HG03039 (cell line): ENCODE measurements at regions not wholly inside any gene's neighbourhood (a gene's known extent, or its start where the extent isn't known, plus 50 kb on each side); places are given as distances from the start of the nearest gene placed in this dataset.

ENCODE experiments used
- ATAC-seq: cut with Tn5 transposase; IDR thresholded peaks from one replicate; pipeline ENCODE4 v1.9.1; 2021; ENCODE audit warnings: mild to moderate bottlenecking, moderate library complexity; ENCODE audit not compliant: unreplicated experiment

DNA sequence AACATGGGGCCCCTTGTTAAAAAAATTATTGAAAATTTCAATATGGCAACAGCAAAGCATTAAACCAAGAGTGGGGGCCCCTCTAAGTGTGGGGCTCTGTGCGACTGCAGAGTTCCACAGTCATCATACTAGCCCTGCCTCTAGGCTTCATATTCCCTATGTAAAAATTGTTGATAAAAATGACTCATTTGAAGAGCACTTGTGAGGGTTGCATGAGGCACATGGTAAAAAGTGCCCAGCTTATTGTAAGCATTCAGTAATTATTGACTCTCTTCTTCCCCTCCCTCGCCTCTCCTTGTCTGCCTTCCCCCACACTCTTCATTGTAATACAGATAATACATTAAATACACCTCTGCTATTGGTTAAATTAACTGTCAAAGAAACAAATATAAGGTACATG lies 86.7 kb upstream of the PTBP2 start:
- no peak for ATAC-seq

DNA sequence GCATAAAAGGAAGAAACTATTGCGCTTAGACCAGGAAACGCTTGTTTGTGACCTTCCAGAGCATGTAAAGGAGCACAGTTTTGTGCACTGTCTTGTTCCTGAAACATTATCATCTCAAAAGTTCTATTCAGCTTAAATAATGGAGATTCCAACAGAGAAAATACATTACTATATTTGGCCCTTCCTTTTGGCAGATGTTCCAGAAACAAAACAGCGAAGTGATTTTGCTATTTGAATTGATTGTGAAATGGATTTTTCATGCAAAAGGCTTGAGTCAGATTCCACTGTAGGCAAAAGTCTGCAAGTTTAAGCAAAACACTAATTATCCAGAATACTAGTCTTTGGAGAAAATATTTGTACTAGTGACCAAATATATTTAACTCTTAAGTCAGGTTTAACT lies 80.3 kb upstream of the PTBP2 start:
- ATAC-seq: no peak

DNA sequence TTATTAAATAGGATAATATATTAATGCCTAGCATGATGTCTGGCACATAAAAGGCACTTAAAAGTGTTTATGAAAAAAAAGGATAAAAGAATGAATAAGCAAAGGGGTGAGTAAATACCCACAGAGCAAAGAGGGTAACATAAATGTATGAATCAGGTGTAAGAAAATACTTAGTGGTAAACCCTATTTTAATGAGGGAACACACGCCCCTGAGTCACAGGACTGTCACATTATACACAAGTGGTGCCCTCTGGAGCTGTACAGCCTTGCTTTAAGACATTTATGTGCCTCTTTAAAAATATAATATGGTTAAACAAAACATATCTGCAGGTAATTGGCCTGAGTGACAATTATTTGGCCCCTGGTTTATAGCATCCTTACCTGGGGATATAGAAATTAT lies 78.1 kb upstream of the PTBP2 start:
- no peak for ATAC-seq

DNA sequence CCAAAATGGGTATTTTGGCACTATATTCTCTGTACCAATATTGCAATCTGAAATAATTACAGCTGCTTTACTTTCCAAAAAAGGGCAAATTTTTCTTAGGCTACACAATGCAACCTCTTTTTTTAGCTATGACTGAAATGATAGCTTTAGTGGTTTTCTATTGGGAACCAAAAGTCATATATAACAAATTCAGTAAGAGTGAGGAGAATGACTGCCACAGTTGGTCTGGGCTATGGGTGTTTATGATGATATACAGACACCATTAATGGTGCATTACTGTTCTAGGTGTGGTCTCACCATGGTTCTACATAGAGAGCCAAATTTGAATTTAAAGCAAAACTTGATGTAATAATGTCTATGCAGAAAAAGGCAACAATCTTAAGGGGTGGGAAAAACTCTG lies 72.3 kb upstream of the PTBP2 start:
- ATAC-seq: no peak

DNA sequence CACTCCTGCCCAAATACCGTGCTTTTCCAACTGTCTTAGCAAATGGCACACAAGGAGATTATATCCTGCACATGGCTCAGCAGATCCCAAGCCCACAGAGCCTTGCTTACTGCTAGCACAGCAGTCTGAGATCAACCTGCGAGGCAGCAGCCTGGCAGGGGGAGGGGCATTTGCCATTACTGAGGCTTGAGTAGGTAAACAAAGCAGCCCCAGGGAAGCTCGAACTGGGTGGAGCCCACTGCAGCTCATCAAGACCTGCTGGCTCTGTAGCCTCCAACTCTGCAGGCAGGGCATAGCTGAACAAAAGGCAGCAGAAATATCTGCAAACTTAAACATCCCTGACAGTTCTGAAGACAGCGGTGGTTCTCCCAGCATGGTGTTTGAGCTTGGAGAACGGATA lies 70.1 kb upstream of the PTBP2 start:
- no peak for ATAC-seq

DNA sequence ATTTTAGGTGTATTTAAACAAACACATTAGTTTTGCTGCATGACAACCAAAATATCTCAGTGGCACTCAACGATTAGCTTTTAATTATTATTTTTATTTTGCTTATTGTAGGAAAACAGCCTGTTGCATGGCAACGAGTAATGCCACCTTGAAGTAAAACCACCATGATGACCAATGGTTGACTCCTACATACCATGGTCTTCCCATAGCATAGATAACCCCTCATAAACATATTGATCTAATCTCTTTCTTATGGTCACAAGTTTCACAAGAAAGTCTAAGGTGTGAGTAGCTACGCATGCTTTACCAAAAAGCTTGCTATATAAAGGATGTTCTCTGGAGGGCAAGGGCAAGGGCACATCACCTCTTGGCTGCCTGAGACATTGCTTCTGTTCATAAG lies 61.5 kb upstream of the PTBP2 start:
- no peak for ATAC-seq

DNA sequence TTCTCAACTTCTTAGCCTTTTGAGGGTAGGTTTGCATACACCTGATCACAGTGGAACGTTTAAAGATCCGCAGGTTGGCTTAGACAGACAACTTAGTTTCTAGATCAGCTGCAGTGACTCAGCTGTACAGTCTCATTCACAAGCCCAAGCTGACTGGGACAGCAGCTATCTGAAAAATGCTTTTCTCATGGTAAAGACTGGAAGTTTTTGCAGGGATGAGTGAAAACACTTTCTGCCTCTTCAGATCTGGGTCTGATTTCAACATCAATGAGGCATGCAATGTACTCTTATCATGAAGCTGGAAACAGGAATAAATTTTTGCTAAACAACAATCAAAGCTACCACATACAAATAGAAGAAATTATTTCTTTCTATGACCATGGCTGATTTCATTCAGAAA lies 61.1 kb upstream of the PTBP2 start:
- no peak for ATAC-seq
